Mucosa of descending colon (tissue), 3 donors: ENCODE measurements at regions not wholly inside any gene's neighbourhood (a gene's known extent, or its start where the extent isn't known, plus 50 kb on each side); places are given as distances from the start of the nearest gene placed in this dataset.

Source experiments
- ATAC-seq: fragments of 200-7000 bp; cut with Tn5 transposase; one replicate; pipeline ENCODE4 v1.9.1; 2020; ENCODE audit warnings: mild to moderate bottlenecking, moderate library complexity
- DNase-seq, 3 donors: peaks; one replicate each; pipeline ENCODE4 v3.0.0-alpha.2; 2020
- H3K36me3 ChIP-seq: fragments of 200-600 bp; one replicate; pipeline ENCODE4 v1.8.0; 2021; ENCODE audit warnings: low read depth, mild to moderate bottlenecking
- H3K4me1 ChIP-seq: fragments of 200-600 bp; one replicate; pipeline ENCODE4 v1.8.0; 2021; ENCODE audit warnings: low read depth, mild to moderate bottlenecking
- H3K4me3 ChIP-seq: fragments of 200-600 bp; one replicate; pipeline ENCODE4 v1.8.0; 2021; ENCODE audit warnings: mild to moderate bottlenecking
- H3K9me3 ChIP-seq: fragments of 200-600 bp; one replicate; pipeline ENCODE4 v1.8.0; 2021; ENCODE audit warnings: mild to moderate bottlenecking
- CTCF ChIP-seq: fragments of 200-600 bp; IDR thresholded peaks from one replicate; pipeline ENCODE4 v1.8.0; 2022; ENCODE audit warnings: antibody characterized with exemption, mild to moderate bottlenecking
- intact Hi-C, 2 donors: fragments of 100-400 bp; cut with DNase I in 1 of 2; cut with micrococcal nuclease in 1 of 2; formaldehyde crosslinking; loops; one replicate each; pipeline versions ENCODE4 v1.11.0 to v1.11.1; 2022; cut with DNase I, micrococcal nuclease
- donor health status: DM: no; HTN: no; CAD: no; lungs with moderate emphysema.
- donor health status: DM: no; HTN: no; CAD: no.
- donor health status: DM: no; HTN: yes; CAD: no.

- DNase-seq: no peak
- H3K9me3 ChIP-seq: no peaks in the 10 kb centered on the region
- H3K4me3 ChIP-seq: no peak overlapping the region
- H3K36me3 ChIP-seq: no peaks in the 10 kb centered on the region
- intact Hi-C loops: loop anchor here in 1 of 2 donors (10.0 kb wide), 1 partner anchor 289 kb away; the partner anchor contains the start of gene TRPC3
- ATAC-seq: no peak
- H3K4me1 ChIP-seq: no peaks in the 10 kb centered on the region
- no peak for TF ChIP-seq CTCF
Observed at GRCh38 chr4:122243785-122244184, 91.7 kb downstream of the BLTP1 start.

GRCh38 chr4:122244764-122245163 lies 92.6 kb downstream of the BLTP1 start:
- no peak for TF ChIP-seq CTCF
- H3K4me3 ChIP-seq: no peak overlapping the region
- H3K4me1 ChIP-seq: no peaks in the 10 kb centered on the region
- DNase-seq: no peak
- H3K9me3 ChIP-seq: no peaks in the 10 kb centered on the region
- intact Hi-C loops: loop anchor here in 1 of 2 donors (10.0 kb wide), 1 partner anchor 290 kb away; the partner anchor contains the start of gene TRPC3
- H3K36me3 ChIP-seq: no peaks in the 10 kb centered on the region
- ATAC-seq: no peak

GRCh38 chr4:122246551-122246950 lies 94.4 kb downstream of the BLTP1 start:
- no peak for ATAC-seq
- Histone ChIP-seq H3K9me3 (no peaks in the 10 kb centered on the region), H3K4me1 (no peaks in the 10 kb centered on the region), H3K4me3 (no peak overlapping the region), H3K36me3 (no peaks in the 10 kb centered on the region)
- no peak for TF ChIP-seq CTCF
- no peak for DNase-seq
- intact Hi-C loops: loop anchor here in 1 of 2 donors (10.0 kb wide), 1 partner anchor 292 kb away; the partner anchor contains the start of gene TRPC3

GRCh38 chr4:122249357-122249756 lies 97.2 kb downstream of the BLTP1 start:
- TF ChIP-seq CTCF: no peak
- no peaks in the 10 kb centered on the region for H3K4me1 ChIP-seq
- no peaks in the 10 kb centered on the region for H3K9me3 ChIP-seq
- intact Hi-C loops: loop anchor here in 1 of 2 donors (10.0 kb wide), 1 partner anchor 295 kb away; the partner anchor contains the start of gene TRPC3
- DNase-seq: no peak
- H3K4me3 ChIP-seq: no peak overlapping the region
- H3K36me3 ChIP-seq: no peaks in the 10 kb centered on the region
- no peak for ATAC-seq

- no peak for DNase-seq
- Histone ChIP-seq H3K36me3 (peaks cover 8% of the 10 kb centered on the region), H3K4me1 (no peaks in the 10 kb centered on the region), H3K9me3 (no peaks in the 10 kb centered on the region), H3K4me3 (no peak overlapping the region)
- no peak for ATAC-seq
- intact Hi-C loops: no loop called here
- TF ChIP-seq CTCF: no peak
Observed at GRCh38 chr4:122252584-122252983, 100.5 kb downstream of the BLTP1 start.

GRCh38 chr4:122259849-122260248 lies 107.7 kb downstream of the BLTP1 start:
- no peak overlapping the region for H3K4me3 ChIP-seq
- DNase-seq: no peak
- no peak for ATAC-seq
- no peaks in the 10 kb centered on the region for H3K4me1 ChIP-seq
- peaks cover 9% of the 10 kb centered on the region for H3K36me3 ChIP-seq
- no peak for TF ChIP-seq CTCF
- no peaks in the 10 kb centered on the region for H3K9me3 ChIP-seq
- intact Hi-C loops: no loop called here
